HG03103 (cell line): ENCODE measurements at regions not wholly inside any gene's neighbourhood (a gene's known extent, or its start where the extent isn't known, plus 50 kb on each side); places are given as distances from the start of the nearest gene placed in this dataset.

Experiments used
- ATAC-seq: cut with Tn5 transposase; IDR thresholded peaks from one replicate; pipeline ENCODE4 v1.9.1; 2021; ENCODE audit warnings: low read depth; ENCODE audit not compliant: unreplicated experiment

- ATAC-seq, result no peak
Measured at GRCh38 chr6:166757232-166758135, 130.4 kb upstream of the RPS6KA2 start.

- ATAC-seq, result no peak
Measured at GRCh38 chr6:166754218-166755030, 127.4 kb upstream of the RPS6KA2 start.

GRCh38 chr6:166752928-166753721 lies 126.1 kb upstream of the RPS6KA2 start:
- ATAC-seq, result no peak

GRCh38 chr6:166752097-166752496 lies 125.0 kb upstream of the RPS6KA2 start:
- peak; percentile 81 for ATAC-seq

GRCh38 chr6:166751051-166751595 lies 124.1 kb upstream of the RPS6KA2 start:
- peak; percentile 71 for ATAC-seq

GRCh38 chr6:166750108-166750793 lies 123.2 kb upstream of the RPS6KA2 start:
- no peak for ATAC-seq

- no peak for ATAC-seq
Measured at GRCh38 chr6:166749666-166750065, 122.6 kb upstream of the RPS6KA2 start.

- no peak for ATAC-seq
Measured at GRCh38 chr6:166747644-166748595, 120.9 kb upstream of the RPS6KA2 start.

GRCh38 chr6:166745801-166746668 lies 119.0 kb upstream of the RPS6KA2 start:
- ATAC-seq, result no peak

GRCh38 chr6:166744223-166745134 lies 117.4 kb upstream of the RPS6KA2 start:
- no peak for ATAC-seq

GRCh38 chr6:166743406-166744222 lies 116.6 kb upstream of the RPS6KA2 start:
- no peak for ATAC-seq

- no peak for ATAC-seq
Measured at GRCh38 chr6:166742981-166743380, 115.9 kb upstream of the RPS6KA2 start.

- no peak for ATAC-seq
Measured at GRCh38 chr6:166739976-166740318, 112.9 kb upstream of the RPS6KA2 start.

- no peak for ATAC-seq
Measured at GRCh38 chr6:166739117-166739975, 112.3 kb upstream of the RPS6KA2 start.
